ENCODE measurements at regions not wholly inside any gene's neighbourhood (a gene's known extent, or its start where the extent isn't known, plus 50 kb on each side); places are given as distances from the start of the nearest gene placed in this dataset.

- Histone ChIP-seq H3K9me3 (no peaks in the 10 kb centered on the region), H3K27ac (no peak overlapping the region), H3K4me1 (no peaks in the 10 kb centered on the region), H3K4me3 (no peak overlapping the region), H3K27me3 (no peaks in the 10 kb centered on the region), H3K36me3 (no peaks in the 10 kb centered on the region)
- 43 to 44% methylated on average over 1 of the region's 1 CpG for WGBS, 2 donors
- intact Hi-C loops (cut with DNase I) = no loop called here
- TF ChIP-seq POLR2AphosphoS5 (IDR thresholded peaks at IDR 0.05) (no peak), CTCF (IDR thresholded peaks at IDR 0.05) (no peak), EP300 (IDR thresholded peaks at IDR 0.05) (no peak), POLR2A (IDR thresholded peaks at IDR 0.05) (no peak)
- DNase-seq = no peak
Measured at GRCh38 chr10:90192825-90193224, 491.4 kb downstream of the KIF20B start.

- 88 to 94% methylated on average over 2 of the region's 2 CpGs for WGBS, 2 donors
- H3K36me3 ChIP-seq = no peaks in the 10 kb centered on the region
- DNase-seq = no peak
- no peak overlapping the region for H3K4me3 ChIP-seq
- no peaks in the 10 kb centered on the region for H3K27me3 ChIP-seq
- intact Hi-C loops (cut with DNase I) = no loop called here
- no peaks in the 10 kb centered on the region for H3K4me1 ChIP-seq
- no peaks in the 10 kb centered on the region for H3K9me3 ChIP-seq
- H3K27ac ChIP-seq = no peak overlapping the region
- TF ChIP-seq POLR2AphosphoS5 (IDR thresholded peaks at IDR 0.05) = no peak
Measured at GRCh38 chr10:90193240-90193985, 492.0 kb downstream of the KIF20B start.

GRCh38 chr10:90195288-90195840 is 494.0 kb downstream of the KIF20B start:
- no peaks in the 10 kb centered on the region for H3K9me3 ChIP-seq
- intact Hi-C loops (cut with DNase I) = no loop called here
- H3K4me3 ChIP-seq = no peak overlapping the region
- no peaks in the 10 kb centered on the region for H3K27me3 ChIP-seq
- no peak for DNase-seq
- no peaks in the 10 kb centered on the region for H3K36me3 ChIP-seq
- no peak overlapping the region for H3K27ac ChIP-seq
- H3K4me1 ChIP-seq = no peaks in the 10 kb centered on the region
- no peak for TF ChIP-seq EP300 (IDR thresholded peaks at IDR 0.05)
- no peak for TF ChIP-seq POLR2A (IDR thresholded peaks at IDR 0.05)
- TF ChIP-seq CTCF (IDR thresholded peaks at IDR 0.05) = no peak
- no peak for TF ChIP-seq POLR2AphosphoS5 (IDR thresholded peaks at IDR 0.05)
- 70 to 75% methylated on average over 3 of the region's 3 CpGs for WGBS, 2 donors

GRCh38 chr10:90197766-90198165 is 496.4 kb downstream of the KIF20B start:
- H3K9me3 ChIP-seq = no peaks in the 10 kb centered on the region
- H3K4me3 ChIP-seq = no peak overlapping the region
- intact Hi-C loops (cut with DNase I) = no loop called here
- no peak overlapping the region for H3K27ac ChIP-seq
- H3K27me3 ChIP-seq = no peaks in the 10 kb centered on the region
- no peak for TF ChIP-seq CTCF (IDR thresholded peaks at IDR 0.05)
- no peak for TF ChIP-seq EP300 (IDR thresholded peaks at IDR 0.05)
- TF ChIP-seq POLR2A (IDR thresholded peaks at IDR 0.05) = no peak
- no peak for TF ChIP-seq POLR2AphosphoS5 (IDR thresholded peaks at IDR 0.05)
- H3K36me3 ChIP-seq = no peaks in the 10 kb centered on the region
- no peak for DNase-seq
- no peaks in the 10 kb centered on the region for H3K4me1 ChIP-seq

GRCh38 chr10:90199093-90199492 is 497.7 kb downstream of the KIF20B start:
- H3K4me1 ChIP-seq = no peaks in the 10 kb centered on the region
- intact Hi-C loops (cut with DNase I) = no loop called here
- 45 to 56% methylated on average over 2 of the region's 2 CpGs for WGBS, 2 donors

More at GRCh38 chr10:90199093-90199492, 497.7 kb downstream of the KIF20B start:
- no peak for DNase-seq
- H3K36me3 ChIP-seq = no peaks in the 10 kb centered on the region
- no peaks in the 10 kb centered on the region for H3K27me3 ChIP-seq
- H3K27ac ChIP-seq = no peak overlapping the region
- no peaks in the 10 kb centered on the region for H3K9me3 ChIP-seq
- no peak for TF ChIP-seq POLR2AphosphoS5 (IDR thresholded peaks at IDR 0.05)
- no peak for TF ChIP-seq POLR2A (IDR thresholded peaks at IDR 0.05)
- no peak for TF ChIP-seq CTCF (IDR thresholded peaks at IDR 0.05)
- no peak overlapping the region for H3K4me3 ChIP-seq

Data from sigmoid colon (tissue), 6 donors.